ENCODE measurements at regions not wholly inside any gene's neighbourhood (a gene's known extent, or its start where the extent isn't known, plus 50 kb on each side); places are given as distances from the start of the nearest gene placed in this dataset.

GRCh38 chr4:181946902-181947301 is 296.3 kb upstream of the TENM3 start:
- TF ChIP-seq CEBPB (IDR thresholded peaks at IDR 0.05; ENCODE audit: low read depth, low read length) (no peak), CTCF (conservative IDR thresholded peaks at IDR 0.05; ENCODE audit: low read depth, low read length) (no peak)

Data from IMR-90 (cell line).